Right cardiac atrium (tissue), 5 donors: ENCODE measurements at regions not wholly inside any gene's neighbourhood (a gene's known extent, or its start where the extent isn't known, plus 50 kb on each side); places are given as distances from the start of the nearest gene placed in this dataset.

ENCODE experiments used
- ATAC-seq, 2 donors: fragments of 200-7000 bp; cut with Tn5 transposase; one replicate each; pipeline versions ENCODE4 v1.8.0 to v1.9.1; 2020; ENCODE audit warnings: moderate library complexity in 2 of 2, mild to moderate bottlenecking in 1 of 2
- DNase-seq, 3 donors: peaks; one replicate each; pipeline ENCODE4 v3.0.0-alpha.2; 2020
- H3K27ac ChIP-seq: one replicate; pipeline ENCODE4 v1.5.1; 2013; ENCODE audit warnings: mild to moderate bottlenecking, low read length, control low read depth, moderate library complexity
- H3K27me3 ChIP-seq: one replicate; pipeline ENCODE4 v1.6.1; 2013; ENCODE audit not compliant: control insufficient read depth, insufficient read depth
- H3K4me1 ChIP-seq: one replicate; pipeline ENCODE4 v1.6.1; 2013; ENCODE audit warnings: low read length; ENCODE audit not compliant: control insufficient read depth, insufficient read depth
- H3K4me3 ChIP-seq: one replicate; pipeline ENCODE4 v1.5.1; 2013; ENCODE audit warnings: low read length, control low read depth
- H3K9me3 ChIP-seq: one replicate; pipeline ENCODE4 v1.6.1; 2013; ENCODE audit warnings: low read length; ENCODE audit not compliant: control insufficient read depth
- WGBS: extraction: QIAGEN DNeasy Blood & Tissue Kit; methylation state at CpG from one replicate; pipeline ENCODE4 v1.1.7; 2013; 5-methylcytosine and 5-hydroxymethylcytosine counted together
- intact Hi-C, 4 donors: fragments of 100-400 bp; cut with DNase I; formaldehyde crosslinking; loops; one replicate each; pipeline versions ENCODE4 v1.11.0 to v1.14.0; 2022 to 2023
- donor health status: healthy with polysubstance abuse.
- donor health status: DM: no; HTN: yes; CAD: no.
- donor health status: DM: no; HTN: no; CAD: no.
- donor health status: DM: no; HTN: yes; CAD: no; lungs with severe emphysema.
- donor health status: DM: yes; HTN: yes; CAD: no.

GRCh38 chr9:73079326-73079725, 72.3 kb upstream of the ANXA1 start:
- DNase-seq (no peak), ATAC-seq (no peak)
- Histone ChIP-seq H3K27ac (no peak overlapping the region), H3K27me3 (no peaks in the 10 kb centered on the region), H3K4me1 (no peaks in the 10 kb centered on the region), H3K9me3 (no peaks in the 10 kb centered on the region), H3K4me3 (no peak overlapping the region)
- WGBS, result 78% methylated on average over 1 of the region's 1 CpG
- intact Hi-C loops, result loop anchor here in 1 of 4 donors (5.0 kb wide), 1 partner anchor 222 kb away; no protein-coding TSS in a partner anchor

- Histone ChIP-seq H3K4me3 (no peak overlapping the region), H3K27me3 (no peaks in the 10 kb centered on the region), H3K27ac (no peak overlapping the region), H3K4me1 (no peaks in the 10 kb centered on the region), H3K9me3 (no peaks in the 10 kb centered on the region)
- intact Hi-C loops, result loop anchor here in 1 of 4 donors (5.0 kb wide), 1 partner anchor 220 kb away; no protein-coding TSS in a partner anchor
- no peak for ATAC-seq
- DNase-seq, result no peak
Measured at GRCh38 chr9:73077625-73078030, 74.0 kb upstream of the ANXA1 start.

- H3K27me3 ChIP-seq, result no peaks in the 10 kb centered on the region
- no peak for DNase-seq
- intact Hi-C loops, result loop anchor here in 1 of 4 donors (5.0 kb wide), 1 partner anchor 220 kb away; no protein-coding TSS in a partner anchor
- H3K4me1 ChIP-seq, result no peaks in the 10 kb centered on the region
- no peak overlapping the region for H3K27ac ChIP-seq
- H3K9me3 ChIP-seq, result no peaks in the 10 kb centered on the region
- no peak for ATAC-seq
- no peak overlapping the region for H3K4me3 ChIP-seq
Measured at GRCh38 chr9:73076970-73077369, 74.7 kb upstream of the ANXA1 start.

GRCh38 chr9:73074176-73074708, 77.4 kb upstream of the ANXA1 start:
- Histone ChIP-seq H3K4me1 (no peaks in the 10 kb centered on the region), H3K27me3 (no peaks in the 10 kb centered on the region), H3K4me3 (no peak overlapping the region), H3K27ac (no peak overlapping the region), H3K9me3 (no peaks in the 10 kb centered on the region)
- 52% methylated on average over 2 of the region's 2 CpGs for WGBS
- no peak for DNase-seq
- no peak for ATAC-seq
- intact Hi-C loops, result no loop called here

- intact Hi-C loops, result no loop called here
- no peak for ATAC-seq
- no peaks in the 10 kb centered on the region for H3K4me1 ChIP-seq
- H3K9me3 ChIP-seq, result no peaks in the 10 kb centered on the region
- DNase-seq, result no peak
- H3K27ac ChIP-seq, result no peak overlapping the region
- no peaks in the 10 kb centered on the region for H3K27me3 ChIP-seq
- no peak overlapping the region for H3K4me3 ChIP-seq
- 89% methylated on average over 5 of the region's 5 CpGs for WGBS
Measured at GRCh38 chr9:73073337-73074175, 78.1 kb upstream of the ANXA1 start.

- H3K27ac ChIP-seq, result no peak overlapping the region
- H3K4me3 ChIP-seq, result no peak overlapping the region
- intact Hi-C loops, result no loop called here
- no peak for DNase-seq
- no peaks in the 10 kb centered on the region for H3K27me3 ChIP-seq
- no peaks in the 10 kb centered on the region for H3K4me1 ChIP-seq
- H3K9me3 ChIP-seq, result no peaks in the 10 kb centered on the region
- ATAC-seq, result no peak
- WGBS, result 93% methylated on average over 2 of the region's 2 CpGs
Measured at GRCh38 chr9:73067074-73067473, 84.6 kb upstream of the ANXA1 start.

- no peak overlapping the region for H3K4me3 ChIP-seq
- ATAC-seq (no peak), DNase-seq (no peak)
- intact Hi-C loops, result no loop called here
- H3K4me1 ChIP-seq, result no peaks in the 10 kb centered on the region
- WGBS, result 95% methylated on average over 6 of the region's 6 CpGs
- no peaks in the 10 kb centered on the region for H3K9me3 ChIP-seq
- no peak overlapping the region for H3K27ac ChIP-seq
- no peaks in the 10 kb centered on the region for H3K27me3 ChIP-seq
Measured at GRCh38 chr9:73065439-73065838, 86.2 kb upstream of the ANXA1 start.

GRCh38 chr9:73064315-73064714, 87.3 kb upstream of the ANXA1 start:
- H3K4me1 ChIP-seq, result no peaks in the 10 kb centered on the region
- WGBS, result 67% methylated on average over 3 of the region's 3 CpGs
- no peak for DNase-seq
- H3K27me3 ChIP-seq, result no peaks in the 10 kb centered on the region
- intact Hi-C loops, result no loop called here
- H3K27ac ChIP-seq, result no peak overlapping the region
- ATAC-seq, result no peak
- no peaks in the 10 kb centered on the region for H3K9me3 ChIP-seq
- no peak overlapping the region for H3K4me3 ChIP-seq

GRCh38 chr9:73061146-73061545, 90.5 kb upstream of the ANXA1 start:
- Histone ChIP-seq H3K27ac (no peak overlapping the region), H3K9me3 (no peaks in the 10 kb centered on the region), H3K4me3 (no peak overlapping the region), H3K27me3 (no peaks in the 10 kb centered on the region), H3K4me1 (no peaks in the 10 kb centered on the region)
- intact Hi-C loops, result no loop called here
- DNase-seq (no peak), ATAC-seq (no peak)
- WGBS, result 55% methylated on average over 3 of the region's 3 CpGs

GRCh38 chr9:73059247-73059646, 92.4 kb upstream of the ANXA1 start:
- intact Hi-C loops, result no loop called here
- Histone ChIP-seq H3K9me3 (no peaks in the 10 kb centered on the region), H3K27ac (no peak overlapping the region), H3K4me1 (no peaks in the 10 kb centered on the region), H3K27me3 (no peaks in the 10 kb centered on the region), H3K4me3 (no peak overlapping the region)
- DNase-seq (no peak), ATAC-seq (no peak)
- 59% methylated on average over 2 of the region's 2 CpGs for WGBS

- DNase-seq, result no peak
- ATAC-seq, result no peak
- no peaks in the 10 kb centered on the region for H3K27me3 ChIP-seq
- H3K9me3 ChIP-seq, result no peaks in the 10 kb centered on the region
- no peaks in the 10 kb centered on the region for H3K4me1 ChIP-seq
- intact Hi-C loops, result no loop called here
- no peak overlapping the region for H3K4me3 ChIP-seq
- H3K27ac ChIP-seq, result no peak overlapping the region
- WGBS, result 56% methylated on average over 5 of the region's 5 CpGs
Measured at GRCh38 chr9:73056245-73056644, 95.4 kb upstream of the ANXA1 start.
